ENCODE measurements at regions not wholly inside any gene's neighbourhood (a gene's known extent, or its start where the extent isn't known, plus 50 kb on each side); places are given as distances from the start of the nearest gene placed in this dataset.

- TF ChIP-seq GATA2 (IDR thresholded peaks at IDR 0.05; ENCODE audit: low read depth, low read length) (no peak), GATA3 (IDR thresholded peaks at IDR 0.05; ENCODE audit: low read depth, low read length) (no peak)
These were observed 296.6 kb downstream of the RFC3 start for GRCh38 chr13:34114581-34114980.

All from SH-SY5Y (cell line).